ENCODE measurements at regions not wholly inside any gene's neighbourhood (a gene's known extent, or its start where the extent isn't known, plus 50 kb on each side); places are given as distances from the start of the nearest gene placed in this dataset.

- no peak for DNase-seq
Measured at GRCh38 chr10:109178591-109178990, 744.7 kb downstream of the XPNPEP1 start.

GRCh38 chr10:109174526-109174925, 748.8 kb downstream of the XPNPEP1 start:
- DNase-seq = no peak

- no peak for DNase-seq
Measured at GRCh38 chr10:109173937-109174336, 749.4 kb downstream of the XPNPEP1 start.

- no peak for DNase-seq
Measured at GRCh38 chr10:109173121-109173520, 750.2 kb downstream of the XPNPEP1 start.

- DNase-seq = no peak
Measured at GRCh38 chr10:109166935-109167334, 756.4 kb downstream of the XPNPEP1 start.

- DNase-seq = no peak
Measured at GRCh38 chr10:109159351-109159750, 764.0 kb downstream of the XPNPEP1 start.

GRCh38 chr10:109156396-109156795, 766.9 kb downstream of the XPNPEP1 start:
- no peak for DNase-seq

- no peak for DNase-seq
Measured at GRCh38 chr10:109149666-109150350, 773.5 kb downstream of the XPNPEP1 start.

GRCh38 chr10:109127363-109127762, 795.9 kb downstream of the XPNPEP1 start:
- no peak for DNase-seq

GRCh38 chr10:109126541-109126940, 796.8 kb downstream of the XPNPEP1 start:
- no peak for DNase-seq

- no peak for DNase-seq
Measured at GRCh38 chr10:109126016-109126415, 797.3 kb downstream of the XPNPEP1 start.

- no peak for DNase-seq
Measured at GRCh38 chr10:109115179-109115578, 808.1 kb downstream of the XPNPEP1 start.

- no peak for DNase-seq
Measured at GRCh38 chr10:109114579-109114978, 808.7 kb downstream of the XPNPEP1 start.

GRCh38 chr10:109106604-109107003, 816.7 kb downstream of the XPNPEP1 start:
- DNase-seq = no peak

- DNase-seq = no peak
Measured at GRCh38 chr10:109105725-109106124, 817.6 kb downstream of the XPNPEP1 start.

GRCh38 chr10:109104806-109105205, 818.5 kb downstream of the XPNPEP1 start:
- no peak for DNase-seq

GRCh38 chr10:109103278-109103677, 820.0 kb downstream of the XPNPEP1 start:
- DNase-seq = no peak

GRCh38 chr10:109089779-109090178, 833.5 kb downstream of the XPNPEP1 start:
- no peak for DNase-seq

- DNase-seq = no peak
Measured at GRCh38 chr10:109071539-109071938, 851.8 kb downstream of the XPNPEP1 start.

GRCh38 chr10:109070492-109070891, 852.8 kb downstream of the XPNPEP1 start:
- no peak for DNase-seq

GRCh38 chr10:109067031-109067430, 856.3 kb downstream of the XPNPEP1 start:
- no peak for DNase-seq

GRCh38 chr10:109065821-109066220, 857.5 kb downstream of the XPNPEP1 start:
- DNase-seq = no peak

- DNase-seq = no peak
Measured at GRCh38 chr10:109062371-109062770, 860.9 kb downstream of the XPNPEP1 start.

GRCh38 chr10:109055243-109055642, 868.1 kb downstream of the XPNPEP1 start:
- DNase-seq = no peak

- no peak for DNase-seq
Measured at GRCh38 chr10:109047856-109048255, 875.5 kb downstream of the XPNPEP1 start.
